ENCODE measurements at regions not wholly inside any gene's neighbourhood (a gene's known extent, or its start where the extent isn't known, plus 50 kb on each side); places are given as distances from the start of the nearest gene placed in this dataset.

DNA sequence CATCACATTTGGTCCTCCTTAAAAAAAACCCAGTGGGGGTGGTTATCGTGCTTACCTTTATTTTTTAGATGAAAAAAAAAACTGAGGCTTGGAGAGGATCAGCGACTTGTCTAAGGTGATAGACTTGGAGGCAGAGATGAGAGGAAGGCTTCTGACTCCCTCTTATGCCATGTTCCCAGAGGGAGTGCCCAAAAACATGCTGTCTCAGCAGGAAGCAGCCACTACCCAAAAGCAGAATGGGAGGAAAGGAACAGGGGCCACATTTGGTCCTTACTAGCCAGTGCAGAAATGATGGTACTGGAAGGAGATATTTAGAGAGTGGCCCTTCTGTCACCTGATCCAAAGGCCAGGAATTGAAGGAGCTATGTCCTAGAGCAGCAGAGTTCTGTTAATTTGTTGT, 118.4 kb downstream of the B3GNT2 start:
- TF ChIP-seq CREB1 (IDR thresholded peaks at IDR 0.05; ENCODE audit: low read depth) (no peak), ZBTB7A (IDR thresholded peaks at IDR 0.05; ENCODE audit: low read depth) (no peak), TAF1 (IDR thresholded peaks at IDR 0.05; ENCODE audit: low read depth) (no peak), YY1 (IDR thresholded peaks at IDR 0.05; ENCODE audit: low read depth) (no peak), EGR1 (IDR thresholded peaks at IDR 0.05) (no peak), RAD21 (IDR thresholded peaks at IDR 0.05; ENCODE audit: low read depth) (no peak), CEBPB (IDR thresholded peaks at IDR 0.05) (no peak), NFIC (IDR thresholded peaks at IDR 0.05) (no peak), TEAD4 (IDR thresholded peaks at IDR 0.05) (no peak), FOXM1 (IDR thresholded peaks at IDR 0.05; ENCODE audit: borderline replicate concordance, low read depth) (no peak), TCF12 (IDR thresholded peaks at IDR 0.05; ENCODE audit: low read depth) (no peak), EP300 (IDR thresholded peaks at IDR 0.05; ENCODE audit: borderline replicate concordance) (no peak)
- TF ChIP-seq, protein P1, sequence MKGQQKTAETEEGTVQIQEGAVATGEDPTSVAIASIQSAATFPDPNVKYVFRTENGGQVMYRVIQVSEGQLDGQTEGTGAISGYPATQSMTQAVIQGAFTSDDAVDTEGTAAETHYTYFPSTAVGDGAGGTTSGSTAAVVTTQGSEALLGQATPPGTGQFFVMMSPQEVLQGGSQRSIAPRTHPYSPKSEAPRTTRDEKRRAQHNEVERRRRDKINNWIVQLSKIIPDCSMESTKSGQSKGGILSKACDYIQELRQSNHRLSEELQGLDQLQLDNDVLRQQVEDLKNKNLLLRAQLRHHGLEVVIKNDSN (IDR thresholded peaks at IDR 0.05) = no peak
- TF ChIP-seq, protein P2, sequence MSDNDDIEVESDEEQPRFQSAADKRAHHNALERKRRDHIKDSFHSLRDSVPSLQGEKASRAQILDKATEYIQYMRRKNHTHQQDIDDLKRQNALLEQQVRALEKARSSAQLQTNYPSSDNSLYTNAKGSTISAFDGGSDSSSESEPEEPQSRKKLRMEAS (IDR thresholded peaks at IDR 0.05) = no peak
- TF ChIP-seq, protein P3, sequence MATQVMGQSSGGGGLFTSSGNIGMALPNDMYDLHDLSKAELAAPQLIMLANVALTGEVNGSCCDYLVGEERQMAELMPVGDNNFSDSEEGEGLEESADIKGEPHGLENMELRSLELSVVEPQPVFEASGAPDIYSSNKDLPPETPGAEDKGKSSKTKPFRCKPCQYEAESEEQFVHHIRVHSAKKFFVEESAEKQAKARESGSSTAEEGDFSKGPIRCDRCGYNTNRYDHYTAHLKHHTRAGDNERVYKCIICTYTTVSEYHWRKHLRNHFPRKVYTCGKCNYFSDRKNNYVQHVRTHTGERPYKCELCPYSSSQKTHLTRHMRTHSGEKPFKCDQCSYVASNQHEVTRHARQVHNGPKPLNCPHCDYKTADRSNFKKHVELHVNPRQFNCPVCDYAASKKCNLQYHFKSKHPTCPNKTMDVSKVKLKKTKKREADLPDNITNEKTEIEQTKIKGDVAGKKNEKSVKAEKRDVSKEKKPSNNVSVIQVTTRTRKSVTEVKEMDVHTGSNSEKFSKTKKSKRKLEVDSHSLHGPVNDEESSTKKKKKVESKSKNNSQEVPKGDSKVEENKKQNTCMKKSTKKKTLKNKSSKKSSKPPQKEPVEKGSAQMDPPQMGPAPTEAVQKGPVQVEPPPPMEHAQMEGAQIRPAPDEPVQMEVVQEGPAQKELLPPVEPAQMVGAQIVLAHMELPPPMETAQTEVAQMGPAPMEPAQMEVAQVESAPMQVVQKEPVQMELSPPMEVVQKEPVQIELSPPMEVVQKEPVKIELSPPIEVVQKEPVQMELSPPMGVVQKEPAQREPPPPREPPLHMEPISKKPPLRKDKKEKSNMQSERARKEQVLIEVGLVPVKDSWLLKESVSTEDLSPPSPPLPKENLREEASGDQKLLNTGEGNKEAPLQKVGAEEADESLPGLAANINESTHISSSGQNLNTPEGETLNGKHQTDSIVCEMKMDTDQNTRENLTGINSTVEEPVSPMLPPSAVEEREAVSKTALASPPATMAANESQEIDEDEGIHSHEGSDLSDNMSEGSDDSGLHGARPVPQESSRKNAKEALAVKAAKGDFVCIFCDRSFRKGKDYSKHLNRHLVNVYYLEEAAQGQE (IDR thresholded peaks at IDR 0.05; ENCODE audit: low read depth) = no peak

DNA sequence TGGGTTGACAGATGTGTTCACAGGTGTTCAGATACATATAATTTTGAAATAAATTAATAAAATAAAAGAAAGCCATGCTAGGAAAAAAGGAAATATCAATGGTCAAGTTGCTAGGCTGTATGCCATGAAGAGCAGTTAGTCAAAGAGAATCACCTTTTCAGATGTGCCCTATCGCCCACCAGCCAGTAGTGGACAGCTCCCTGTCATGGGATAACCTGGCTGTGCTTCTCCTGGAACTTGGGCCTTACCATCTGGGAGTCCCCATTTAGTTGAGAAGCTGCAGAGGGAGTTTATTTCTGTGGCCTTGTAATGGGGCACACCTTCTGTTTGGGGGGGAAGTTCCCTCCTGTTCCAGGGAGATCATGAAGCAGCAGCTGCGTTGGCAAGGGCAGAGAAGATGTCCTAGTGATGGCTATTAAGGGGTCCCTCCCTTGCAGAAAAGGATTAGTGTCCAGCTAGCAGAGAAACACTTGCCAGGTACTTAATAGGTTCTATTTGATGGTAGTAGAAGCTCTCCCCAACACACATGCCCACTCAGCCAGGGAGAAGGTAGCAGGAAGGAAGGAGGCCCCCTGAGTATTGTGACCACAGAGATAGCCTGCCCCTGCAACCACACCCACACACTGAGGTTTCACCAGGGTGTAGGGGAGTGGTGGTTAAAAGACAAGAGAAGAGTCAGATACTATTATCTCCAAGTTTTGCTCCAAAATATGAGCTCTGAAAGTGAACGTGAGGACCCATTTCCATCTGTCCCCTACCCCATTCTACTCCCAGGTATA, 117.7 kb downstream of the B3GNT2 start:
- TF ChIP-seq, protein P3 (IDR thresholded peaks at IDR 0.05; ENCODE audit: low read depth) = peak; percentile 57; the same call in 1 of the 2 replicates
- no peak for TF ChIP-seq RAD21 (IDR thresholded peaks at IDR 0.05; ENCODE audit: low read depth)

DNA sequence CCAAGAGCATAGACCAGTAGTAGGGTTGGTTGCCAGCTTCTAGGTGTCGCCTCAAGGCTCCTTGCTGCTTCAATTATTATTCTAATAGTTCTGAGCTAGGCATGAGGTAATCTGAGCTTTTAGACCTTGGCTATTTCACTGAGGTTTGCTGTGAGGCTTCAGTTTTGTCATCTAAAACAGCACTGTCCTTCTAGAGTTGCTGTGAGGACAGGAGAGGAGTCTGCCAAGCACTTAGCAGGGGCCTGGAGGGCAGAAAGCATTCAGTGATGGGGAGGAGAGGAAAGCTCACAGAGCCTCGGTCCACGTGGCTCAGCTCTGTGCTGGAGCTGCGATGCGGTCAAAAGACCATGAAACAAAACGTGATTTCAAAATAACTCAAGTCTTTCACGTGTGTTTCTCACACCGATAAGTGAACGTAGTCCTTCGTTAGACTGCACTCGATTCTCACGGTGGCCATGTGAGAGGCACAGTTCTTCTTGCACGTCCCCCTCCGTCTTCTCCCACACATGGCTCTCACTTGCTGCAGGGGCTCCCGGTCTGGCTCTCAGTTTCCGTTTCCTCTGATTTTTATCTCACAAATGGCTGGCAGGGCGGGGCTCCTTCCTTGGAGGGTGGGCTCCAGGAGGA, 113.7 kb downstream of the B3GNT2 start:
- TF ChIP-seq FOXM1 (IDR thresholded peaks at IDR 0.05; ENCODE audit: borderline replicate concordance, low read depth) = no peak
- TF ChIP-seq, protein P2 (IDR thresholded peaks at IDR 0.05) = no peak
- no peak for TF ChIP-seq YY1 (IDR thresholded peaks at IDR 0.05; ENCODE audit: low read depth)
- TF ChIP-seq ZBTB7A (IDR thresholded peaks at IDR 0.05; ENCODE audit: low read depth) = no peak
- no peak for TF ChIP-seq RAD21 (IDR thresholded peaks at IDR 0.05; ENCODE audit: low read depth)
- TF ChIP-seq TCF12 (IDR thresholded peaks at IDR 0.05; ENCODE audit: low read depth) = no peak
- no peak for TF ChIP-seq EP300 (IDR thresholded peaks at IDR 0.05; ENCODE audit: borderline replicate concordance)
- TF ChIP-seq NFIC (IDR thresholded peaks at IDR 0.05) = no peak
- TF ChIP-seq, protein P3 (IDR thresholded peaks at IDR 0.05; ENCODE audit: low read depth) = no peak
- no peak for TF ChIP-seq EGR1 (IDR thresholded peaks at IDR 0.05)
- TF ChIP-seq CEBPB (IDR thresholded peaks at IDR 0.05) = no peak
- TF ChIP-seq TEAD4 (IDR thresholded peaks at IDR 0.05) = no peak

DNA sequence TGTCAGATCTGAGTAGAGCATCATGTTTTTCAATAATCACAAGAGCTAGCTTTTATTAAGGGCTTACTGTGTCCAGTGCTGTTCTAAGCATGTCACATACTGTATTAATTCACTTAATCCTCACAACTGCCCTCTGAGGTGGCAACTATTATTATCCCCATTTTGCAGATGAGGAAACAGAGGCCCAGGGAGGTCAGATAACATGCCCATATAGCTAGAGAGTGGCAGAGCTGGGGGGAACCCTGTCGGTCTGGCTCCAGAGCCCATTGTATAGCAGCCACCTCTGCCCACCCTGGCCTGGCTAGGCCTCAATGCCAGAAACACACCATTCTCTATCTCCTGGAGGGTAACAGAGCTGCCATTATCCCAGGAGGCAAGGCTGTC, 113.2 kb downstream of the B3GNT2 start:
- no peak for TF ChIP-seq TAF1 (IDR thresholded peaks at IDR 0.05; ENCODE audit: low read depth)
- no peak for TF ChIP-seq YY1 (IDR thresholded peaks at IDR 0.05; ENCODE audit: low read depth)
- no peak for TF ChIP-seq EGR1 (IDR thresholded peaks at IDR 0.05)
- TF ChIP-seq NFIC (IDR thresholded peaks at IDR 0.05) = no peak
- TF ChIP-seq CREB1 (IDR thresholded peaks at IDR 0.05; ENCODE audit: low read depth) = no peak
- TF ChIP-seq FOXM1 (IDR thresholded peaks at IDR 0.05; ENCODE audit: borderline replicate concordance, low read depth) = no peak
- TF ChIP-seq, protein P3 (IDR thresholded peaks at IDR 0.05; ENCODE audit: low read depth) = no peak
- no peak for TF ChIP-seq ZBTB7A (IDR thresholded peaks at IDR 0.05; ENCODE audit: low read depth)
- TF ChIP-seq, protein P2 (IDR thresholded peaks at IDR 0.05) = no peak
- no peak for TF ChIP-seq RAD21 (IDR thresholded peaks at IDR 0.05; ENCODE audit: low read depth)
- TF ChIP-seq, protein P1 (IDR thresholded peaks at IDR 0.05) = no peak
- no peak for TF ChIP-seq TEAD4 (IDR thresholded peaks at IDR 0.05)
